Rectal smooth muscle tissue (tissue), 1 donor: ENCODE measurements at regions not wholly inside any gene's neighbourhood (a gene's known extent, or its start where the extent isn't known, plus 50 kb on each side); places are given as distances from the start of the nearest gene placed in this dataset.

Experiments
- H3K27ac ChIP-seq: one replicate; pipeline ENCODE4 v1.7.0; 2013; ENCODE audit warnings: low read depth, low read length, inconsistent platforms
- H3K27me3 ChIP-seq: one replicate; pipeline ENCODE4 v1.7.0; 2013; ENCODE audit warnings: low read length; ENCODE audit not compliant: control insufficient read depth, insufficient read depth
- H3K36me3 ChIP-seq: one replicate; pipeline ENCODE4 v1.7.0; 2013; ENCODE audit warnings: low read length; ENCODE audit not compliant: control insufficient read depth, insufficient read depth
- H3K4me1 ChIP-seq: one replicate; pipeline ENCODE4 v1.7.0; 2013; ENCODE audit warnings: low read length; ENCODE audit not compliant: control insufficient read depth, insufficient read depth
- H3K4me3 ChIP-seq: one replicate; pipeline ENCODE4 v1.7.0; 2013; ENCODE audit warnings: low read length
- H3K9ac ChIP-seq: one replicate; pipeline ENCODE4 v1.7.0; 2013; ENCODE audit warnings: low read length

- H3K9ac ChIP-seq = no peak overlapping the region
- H3K27me3 ChIP-seq = no peaks in the 10 kb centered on the region
- no peaks in the 10 kb centered on the region for H3K4me1 ChIP-seq
- no peaks in the 10 kb centered on the region for H3K36me3 ChIP-seq
- H3K27ac ChIP-seq = no peak overlapping the region
- no peak overlapping the region for H3K4me3 ChIP-seq
These were observed 262.6 kb upstream of the NEBL start for GRCh38 chr10:21159669-21160068.

GRCh38 chr10:21158301-21158700 is 261.2 kb upstream of the NEBL start:
- Histone ChIP-seq H3K27me3 (no peaks in the 10 kb centered on the region), H3K9ac (no peak overlapping the region), H3K36me3 (no peaks in the 10 kb centered on the region), H3K4me1 (no peaks in the 10 kb centered on the region), H3K27ac (no peak overlapping the region), H3K4me3 (no peak overlapping the region)

- no peak overlapping the region for H3K4me3 ChIP-seq
- no peak overlapping the region for H3K9ac ChIP-seq
- no peak overlapping the region for H3K27ac ChIP-seq
- H3K36me3 ChIP-seq = no peaks in the 10 kb centered on the region
- no peaks in the 10 kb centered on the region for H3K4me1 ChIP-seq
- no peaks in the 10 kb centered on the region for H3K27me3 ChIP-seq
These were observed 260.6 kb upstream of the NEBL start for GRCh38 chr10:21157664-21158063.

- Histone ChIP-seq H3K36me3 (no peaks in the 10 kb centered on the region), H3K9ac (no peak overlapping the region), H3K4me1 (no peaks in the 10 kb centered on the region), H3K27me3 (no peaks in the 10 kb centered on the region), H3K4me3 (no peak overlapping the region), H3K27ac (no peak overlapping the region)
These were observed 253.1 kb upstream of the NEBL start for GRCh38 chr10:21150166-21150565.

- Histone ChIP-seq H3K27ac (no peak overlapping the region), H3K27me3 (no peaks in the 10 kb centered on the region), H3K4me1 (no peaks in the 10 kb centered on the region), H3K36me3 (no peaks in the 10 kb centered on the region), H3K4me3 (no peak overlapping the region), H3K9ac (no peak overlapping the region)
These were observed 249.3 kb upstream of the NEBL start for GRCh38 chr10:21146436-21146789.

GRCh38 chr10:21145751-21146435 is 248.8 kb upstream of the NEBL start:
- H3K4me3 ChIP-seq = no peak overlapping the region
- H3K36me3 ChIP-seq = no peaks in the 10 kb centered on the region
- no peak overlapping the region for H3K27ac ChIP-seq
- no peaks in the 10 kb centered on the region for H3K27me3 ChIP-seq
- H3K9ac ChIP-seq = no peak overlapping the region
- H3K4me1 ChIP-seq = no peaks in the 10 kb centered on the region

- H3K4me1 ChIP-seq = no peaks in the 10 kb centered on the region
- H3K9ac ChIP-seq = no peak overlapping the region
- no peak overlapping the region for H3K27ac ChIP-seq
- H3K4me3 ChIP-seq = no peak overlapping the region
- no peaks in the 10 kb centered on the region for H3K27me3 ChIP-seq
- H3K36me3 ChIP-seq = no peaks in the 10 kb centered on the region
These were observed 246.9 kb upstream of the NEBL start for GRCh38 chr10:21144047-21144446.

- H3K27me3 ChIP-seq = no peaks in the 10 kb centered on the region
These were observed 244.9 kb upstream of the NEBL start for GRCh38 chr10:21141946-21142492.

GRCh38 chr10:21138769-21139340 is 241.7 kb upstream of the NEBL start:
- Histone ChIP-seq H3K27ac (no peak overlapping the region), H3K36me3 (no peaks in the 10 kb centered on the region), H3K4me1 (no peaks in the 10 kb centered on the region), H3K9ac (no peak overlapping the region), H3K4me3 (no peak overlapping the region), H3K27me3 (no peaks in the 10 kb centered on the region)

More at GRCh38 chr10:21141946-21142492, 244.9 kb upstream of the NEBL start:
- Histone ChIP-seq H3K9ac (no peak overlapping the region), H3K36me3 (no peaks in the 10 kb centered on the region), H3K4me3 (no peak overlapping the region), H3K4me1 (no peaks in the 10 kb centered on the region), H3K27ac (no peak overlapping the region)

- Histone ChIP-seq H3K36me3 (no peaks in the 10 kb centered on the region), H3K27ac (no peak overlapping the region), H3K9ac (no peak overlapping the region), H3K27me3 (no peaks in the 10 kb centered on the region), H3K4me3 (no peak overlapping the region), H3K4me1 (no peaks in the 10 kb centered on the region)
These were observed 238.2 kb upstream of the NEBL start for GRCh38 chr10:21135023-21135931.

- H3K36me3 ChIP-seq = no peaks in the 10 kb centered on the region
- H3K27me3 ChIP-seq = no peaks in the 10 kb centered on the region
- no peak overlapping the region for H3K4me3 ChIP-seq
- H3K27ac ChIP-seq = no peak overlapping the region
- no peaks in the 10 kb centered on the region for H3K4me1 ChIP-seq
- no peak overlapping the region for H3K9ac ChIP-seq
These were observed 237.5 kb upstream of the NEBL start for GRCh38 chr10:21134645-21135022.

GRCh38 chr10:21130683-21131442 is 233.8 kb upstream of the NEBL start:
- no peak overlapping the region for H3K27ac ChIP-seq
- no peak overlapping the region for H3K9ac ChIP-seq
- no peak overlapping the region for H3K4me3 ChIP-seq
- no peaks in the 10 kb centered on the region for H3K36me3 ChIP-seq
- no peaks in the 10 kb centered on the region for H3K27me3 ChIP-seq
- no peaks in the 10 kb centered on the region for H3K4me1 ChIP-seq
